ENCODE measurements at regions not wholly inside any gene's neighbourhood (a gene's known extent, or its start where the extent isn't known, plus 50 kb on each side); places are given as distances from the start of the nearest gene placed in this dataset.

DNA sequence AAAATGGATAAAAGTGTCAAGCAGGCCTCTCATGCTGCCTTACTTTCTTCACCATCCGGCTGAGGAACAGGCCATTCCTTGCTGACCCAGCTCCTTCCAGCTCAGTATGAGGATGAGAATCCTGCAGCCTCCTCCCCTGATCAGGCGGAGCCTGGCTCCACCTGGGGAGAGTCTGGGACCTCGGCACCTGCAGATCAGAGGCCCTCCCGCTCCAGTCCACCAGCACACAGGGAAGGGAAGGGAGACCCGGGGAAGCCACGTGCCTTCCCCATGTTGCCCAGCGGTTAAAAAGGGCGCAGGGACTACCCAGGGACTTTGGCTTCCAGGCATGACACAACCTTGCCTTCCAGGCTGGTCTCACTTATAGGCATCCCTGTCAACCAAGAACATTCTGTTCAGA, 172.0 kb downstream of the NDUFA10 start:
- Mint-ChIP-seq H3K4me3 (ENCODE audit: unreplicated experiment) (no peak overlapping the region), H3K4me1 (ENCODE audit: low read depth) (no peaks in the 10 kb centered on the region), H3K36me3 (ENCODE audit: low read depth) (peaks cover 3% of the 10 kb centered on the region), H3K9me3 (ENCODE audit: low read depth) (peaks cover 35% of the 10 kb centered on the region), H3K27ac (ENCODE audit: unreplicated experiment) (no peak overlapping the region), H3K27me3 (ENCODE audit: low read depth) (peaks cover 4% of the 10 kb centered on the region)
- DNase-seq (ENCODE audit: low spot score): no peak
- TF ChIP-seq CTCF (IDR thresholded peaks at IDR 0.05): no peak

GRCh38 chr2:239852272-239852671, 172.9 kb downstream of the NDUFA10 start:
- no peak for TF ChIP-seq CTCF (IDR thresholded peaks at IDR 0.05)
- peaks cover 3% of the 10 kb centered on the region for H3K36me3 Mint-ChIP-seq (ENCODE audit: low read depth)
- no peak overlapping the region for H3K4me3 Mint-ChIP-seq (ENCODE audit: unreplicated experiment)
- no peak overlapping the region for H3K27ac Mint-ChIP-seq (ENCODE audit: unreplicated experiment)
- H3K4me1 Mint-ChIP-seq (ENCODE audit: low read depth): no peaks in the 10 kb centered on the region
- H3K9me3 Mint-ChIP-seq (ENCODE audit: low read depth): peaks cover 35% of the 10 kb centered on the region
- no peak for DNase-seq (ENCODE audit: low spot score)
- H3K27me3 Mint-ChIP-seq (ENCODE audit: low read depth): peaks cover 6% of the 10 kb centered on the region

GRCh38 chr2:239846789-239847676, 178.1 kb downstream of the NDUFA10 start:
- Mint-ChIP-seq H3K36me3 (ENCODE audit: low read depth) (peaks cover 3% of the 10 kb centered on the region), H3K4me1 (ENCODE audit: low read depth) (peaks cover 7% of the 10 kb centered on the region), H3K9me3 (ENCODE audit: low read depth) (peaks cover 41% of the 10 kb centered on the region), H3K4me3 (ENCODE audit: unreplicated experiment) (no peak overlapping the region), H3K27me3 (ENCODE audit: low read depth) (peaks cover 7% of the 10 kb centered on the region), H3K27ac (ENCODE audit: unreplicated experiment) (no peak overlapping the region)
- DNase-seq (ENCODE audit: low spot score): no peak
- no peak for TF ChIP-seq CTCF (IDR thresholded peaks at IDR 0.05)

- peaks cover 5% of the 10 kb centered on the region for H3K27me3 Mint-ChIP-seq (ENCODE audit: low read depth)
- H3K4me1 Mint-ChIP-seq (ENCODE audit: low read depth): peaks cover 7% of the 10 kb centered on the region
- H3K36me3 Mint-ChIP-seq (ENCODE audit: low read depth): no peaks in the 10 kb centered on the region
- no peak overlapping the region for H3K4me3 Mint-ChIP-seq (ENCODE audit: unreplicated experiment)
- peaks cover 35% of the 10 kb centered on the region for H3K9me3 Mint-ChIP-seq (ENCODE audit: low read depth)
- H3K27ac Mint-ChIP-seq (ENCODE audit: unreplicated experiment): no peak overlapping the region
- no peak for TF ChIP-seq CTCF (IDR thresholded peaks at IDR 0.05)
- no peak for DNase-seq (ENCODE audit: low spot score)
Measured at GRCh38 chr2:239845968-239846367, 179.2 kb downstream of the NDUFA10 start.

DNA sequence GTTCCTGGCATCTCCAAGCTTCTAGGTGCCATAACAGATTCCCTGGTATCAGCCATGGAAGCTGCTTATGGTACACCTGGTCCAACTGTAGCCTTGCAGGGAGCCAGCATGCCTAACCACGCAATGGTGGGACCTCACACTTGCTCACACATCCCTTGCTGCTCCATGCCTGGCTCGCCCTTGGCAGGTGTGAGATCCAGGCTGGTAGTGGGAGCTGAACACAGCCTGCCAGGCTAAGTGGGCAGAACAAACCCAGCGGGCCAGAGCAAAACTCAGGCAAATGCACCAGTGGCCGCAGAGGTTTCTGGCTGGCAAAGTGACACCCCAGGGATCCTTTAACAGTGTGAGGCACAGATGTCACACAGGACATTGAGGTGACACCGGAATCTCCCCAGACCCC, 185.8 kb downstream of the NDUFA10 start:
- no peak overlapping the region for H3K27ac Mint-ChIP-seq (ENCODE audit: unreplicated experiment)
- no peak for DNase-seq (ENCODE audit: low spot score)
- TF ChIP-seq CTCF (IDR thresholded peaks at IDR 0.05): no peak
- peaks cover 5% of the 10 kb centered on the region for H3K27me3 Mint-ChIP-seq (ENCODE audit: low read depth)
- no peak overlapping the region for H3K4me3 Mint-ChIP-seq (ENCODE audit: unreplicated experiment)
- H3K4me1 Mint-ChIP-seq (ENCODE audit: low read depth): peaks cover 7% of the 10 kb centered on the region
- H3K9me3 Mint-ChIP-seq (ENCODE audit: low read depth): peaks cover 7% of the 10 kb centered on the region
- H3K36me3 Mint-ChIP-seq (ENCODE audit: low read depth): no peaks in the 10 kb centered on the region

All from chondrocyte (in vitro differentiated cells).